NCI-H1092 (cell line): ENCODE measurements at regions not wholly inside any gene's neighbourhood (a gene's known extent, or its start where the extent isn't known, plus 50 kb on each side); places are given as distances from the start of the nearest gene placed in this dataset.

Experiments
- DNase-seq: peaks from one replicate; lab custom pipeline; 2025; lab: John Stamatoyannopoulos, UW

DNA sequence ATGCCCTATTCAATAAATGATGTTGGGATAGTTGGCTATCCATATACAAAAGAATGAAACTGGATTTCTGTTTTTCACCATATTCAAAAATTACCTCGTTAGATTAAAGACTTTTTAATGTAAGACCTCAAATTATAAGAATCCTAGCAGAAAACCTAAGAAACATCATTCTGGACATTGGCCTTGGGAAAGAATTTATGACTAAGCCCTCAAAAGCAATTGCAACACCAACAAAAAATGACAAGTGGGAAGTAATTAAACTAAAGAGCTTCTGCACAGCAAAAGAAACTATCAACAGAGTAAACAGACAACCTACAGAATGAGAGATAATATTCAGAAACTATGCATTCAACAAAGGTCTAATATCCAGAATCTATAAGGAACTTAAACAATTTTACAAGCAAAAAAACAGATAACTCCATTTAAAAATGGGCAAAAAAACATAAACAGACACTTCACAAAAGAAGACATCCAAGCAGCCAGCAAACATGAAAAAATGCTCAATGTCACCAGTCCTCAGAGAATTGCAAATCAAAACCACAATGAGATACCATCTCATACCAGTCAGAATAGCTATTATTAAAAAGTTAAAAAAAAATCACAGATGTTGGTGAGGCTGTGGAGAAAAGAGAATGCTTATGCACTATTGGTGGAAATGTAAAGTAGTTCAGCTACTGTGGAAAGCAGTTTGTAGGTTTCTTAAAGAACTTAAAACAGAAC lies 309.8 kb downstream of the AHR start:
- no peak for DNase-seq

DNA sequence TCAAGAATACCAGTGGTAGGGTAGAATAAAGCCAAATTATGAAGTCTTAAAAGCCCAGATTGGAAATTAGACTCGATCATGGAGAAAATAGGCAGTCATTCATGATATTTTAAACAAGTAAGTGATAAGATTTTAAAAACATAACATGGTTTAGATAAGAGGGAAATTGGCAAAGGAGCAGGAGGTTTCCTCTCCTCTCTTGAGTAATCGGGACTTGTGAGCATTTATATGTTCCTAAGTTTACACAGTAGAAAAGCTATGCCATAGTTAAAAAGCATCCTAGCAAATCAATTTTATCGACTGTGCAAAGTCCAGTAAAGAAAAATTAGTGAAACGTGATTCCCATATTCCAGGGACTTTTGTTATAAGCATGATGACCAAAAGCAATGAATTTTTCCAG lies 313.2 kb downstream of the AHR start:
- DNase-seq = no peak

GRCh38 chr7:17613338-17614041 lies 315.0 kb downstream of the AHR start:
- DNase-seq = no peak

- DNase-seq = no peak
Observed at GRCh38 chr7:17617380-17617779, 318.9 kb downstream of the AHR start.

DNA sequence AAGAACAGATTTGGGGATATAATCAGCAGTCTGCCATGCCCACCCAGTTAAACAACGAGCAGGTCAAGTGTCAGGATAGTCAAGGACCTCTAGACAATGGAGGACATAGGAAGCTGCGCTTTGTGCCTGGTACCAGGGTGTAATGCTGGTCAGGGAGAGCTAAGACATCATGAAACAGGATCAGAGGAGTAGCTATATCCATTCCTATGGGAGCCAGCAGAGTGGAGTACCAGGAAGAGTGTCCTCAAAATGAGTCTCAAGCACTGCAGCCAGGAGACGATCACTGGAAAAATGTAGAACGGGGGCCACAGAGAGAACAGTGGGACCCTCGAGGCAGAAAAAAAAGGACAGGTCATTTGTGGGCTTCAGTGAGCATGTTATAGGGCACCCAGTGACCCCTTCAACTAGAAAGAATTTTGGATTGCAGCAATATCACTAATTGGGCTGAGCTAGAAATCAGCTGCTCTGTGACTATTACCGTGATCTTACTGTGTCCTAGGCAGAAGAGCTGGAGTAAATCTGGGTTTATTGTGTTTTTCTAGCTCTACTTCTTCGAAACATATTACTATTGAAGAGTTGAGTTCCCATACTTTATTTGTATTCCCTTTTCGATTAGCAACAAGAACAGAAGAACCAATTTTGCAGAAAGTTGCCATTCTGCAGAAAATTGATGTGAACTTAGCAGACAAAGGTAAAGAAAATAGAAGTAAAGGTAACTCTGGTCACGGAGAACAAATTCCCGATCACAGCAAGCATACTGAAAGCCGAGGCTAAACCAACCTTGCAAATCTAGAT lies 319.6 kb downstream of the AHR start:
- DNase-seq = no peak

GRCh38 chr7:17618652-17618974 lies 320.2 kb downstream of the AHR start:
- no peak for DNase-seq

DNA sequence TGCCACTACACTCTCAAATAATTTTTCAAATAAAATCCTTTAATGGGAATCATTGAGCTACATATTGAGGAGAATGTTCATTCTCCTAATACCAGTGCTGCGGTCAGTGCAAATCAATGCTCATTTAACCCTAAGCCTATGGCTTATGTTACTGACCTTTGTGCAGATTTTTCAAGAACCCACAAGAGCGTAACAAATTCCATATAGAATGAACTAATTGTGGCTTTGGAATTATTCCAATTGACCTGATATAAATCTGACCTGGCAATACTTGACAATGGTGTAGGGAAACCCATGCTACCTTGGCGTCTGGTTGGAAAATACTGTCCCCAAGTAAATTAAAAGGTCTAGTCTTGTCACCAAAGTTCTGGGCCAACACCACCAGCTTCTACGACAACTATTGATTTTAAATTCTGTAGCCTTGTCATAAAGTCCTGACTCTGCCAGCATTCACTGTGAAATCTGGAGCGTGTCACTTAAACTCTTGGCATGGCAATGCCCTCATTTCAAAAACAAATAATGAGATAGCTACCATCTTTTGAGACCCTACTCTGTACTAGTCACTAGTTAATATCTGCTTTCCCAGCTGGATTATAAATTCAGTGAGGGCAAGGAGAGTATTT lies 320.9 kb downstream of the AHR start:
- DNase-seq = no peak

- DNase-seq = no peak
Observed at GRCh38 chr7:17620566-17620965, 319.7 kb downstream of the SNX13 start.

GRCh38 chr7:17622451-17622850 lies 317.8 kb downstream of the SNX13 start:
- no peak for DNase-seq

- no peak for DNase-seq
Observed at GRCh38 chr7:17623546-17624185, 316.6 kb downstream of the SNX13 start.

- DNase-seq = no peak
Observed at GRCh38 chr7:17624379-17624778, 315.9 kb downstream of the SNX13 start.

DNA sequence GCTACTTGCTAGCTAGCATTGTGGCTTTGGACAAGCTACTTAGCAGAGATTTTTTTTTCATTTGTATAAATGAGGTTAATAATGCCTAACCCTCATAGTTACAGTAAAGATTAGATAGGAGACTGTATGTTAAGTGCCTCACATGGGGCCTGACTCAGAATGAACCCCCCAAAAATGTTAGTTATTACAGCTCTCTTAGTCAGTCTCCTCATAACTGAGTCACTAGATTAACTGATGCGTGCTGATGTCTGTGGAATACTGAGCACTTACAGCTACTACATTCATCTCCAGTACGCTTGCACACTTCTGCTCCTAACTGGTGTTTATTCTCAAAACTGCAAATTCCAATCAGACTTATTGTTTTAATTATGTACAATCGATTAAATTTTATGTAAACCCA lies 315.3 kb downstream of the SNX13 start:
- no peak for DNase-seq

DNA sequence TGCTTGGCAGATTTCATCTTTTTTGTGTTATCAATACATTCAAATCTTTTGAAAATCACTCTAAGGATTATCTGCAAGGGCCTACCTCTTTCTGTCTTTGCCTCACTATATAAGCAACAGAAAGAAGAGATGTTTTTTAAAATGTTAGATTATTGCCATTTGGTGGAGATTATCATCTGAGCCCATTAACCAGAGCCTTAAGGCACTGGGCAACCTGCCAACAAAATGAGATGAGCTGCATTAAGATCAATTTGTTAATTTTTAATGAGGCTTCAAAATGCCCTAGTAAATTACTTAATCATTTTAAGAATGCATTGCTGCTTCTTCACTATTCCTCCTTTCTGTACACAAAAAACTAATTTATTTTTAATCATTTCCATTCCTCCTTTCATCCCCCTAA lies 314.1 kb downstream of the SNX13 start:
- no peak for DNase-seq

DNA sequence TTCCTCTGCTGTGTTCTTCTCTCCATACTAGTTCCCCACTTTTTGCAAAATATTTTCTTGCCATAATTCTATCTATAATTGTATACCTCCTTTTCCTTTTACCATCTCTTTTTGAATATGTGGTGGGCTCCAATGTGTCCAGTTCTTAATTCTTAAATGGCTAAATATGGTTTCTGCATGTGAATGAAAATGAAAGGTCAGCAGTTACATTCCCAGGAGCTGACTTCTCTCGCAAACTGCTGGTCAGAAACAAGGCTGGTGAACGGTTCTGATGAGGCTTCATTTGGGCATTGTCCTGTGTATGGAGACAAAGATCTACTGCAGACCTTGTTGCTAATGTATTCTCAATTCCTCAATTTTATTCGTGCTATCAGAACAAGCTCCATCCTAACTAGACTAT lies 309.2 kb downstream of the SNX13 start:
- no peak for DNase-seq

GRCh38 chr7:17632384-17632783 lies 307.9 kb downstream of the SNX13 start:
- DNase-seq = no peak

GRCh38 chr7:17633067-17633466 lies 307.2 kb downstream of the SNX13 start:
- DNase-seq = no peak

GRCh38 chr7:17638727-17639126 lies 301.6 kb downstream of the SNX13 start:
- no peak for DNase-seq

GRCh38 chr7:17640730-17641377 lies 299.4 kb downstream of the SNX13 start:
- no peak for DNase-seq

DNA sequence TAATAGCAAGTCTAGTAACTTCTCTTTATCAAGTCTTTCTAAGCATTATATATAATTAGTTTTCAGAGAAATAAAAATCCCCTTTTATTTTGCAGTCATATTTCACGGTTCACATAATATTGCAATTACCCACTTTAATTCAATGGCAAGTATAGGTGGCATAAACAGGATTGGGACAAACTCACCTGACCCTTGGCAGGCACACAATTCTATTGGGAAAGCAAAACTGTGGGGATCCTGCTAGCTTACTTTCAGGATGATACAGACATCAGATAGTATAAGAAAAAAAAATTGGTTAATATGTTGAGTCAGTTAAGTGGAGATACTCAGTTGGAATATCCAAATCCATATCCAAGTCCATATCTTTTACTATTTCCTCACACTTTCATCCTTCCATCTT lies 294.8 kb downstream of the SNX13 start:
- no peak for DNase-seq

GRCh38 chr7:17646253-17646956 lies 293.9 kb downstream of the SNX13 start:
- DNase-seq = no peak

DNA sequence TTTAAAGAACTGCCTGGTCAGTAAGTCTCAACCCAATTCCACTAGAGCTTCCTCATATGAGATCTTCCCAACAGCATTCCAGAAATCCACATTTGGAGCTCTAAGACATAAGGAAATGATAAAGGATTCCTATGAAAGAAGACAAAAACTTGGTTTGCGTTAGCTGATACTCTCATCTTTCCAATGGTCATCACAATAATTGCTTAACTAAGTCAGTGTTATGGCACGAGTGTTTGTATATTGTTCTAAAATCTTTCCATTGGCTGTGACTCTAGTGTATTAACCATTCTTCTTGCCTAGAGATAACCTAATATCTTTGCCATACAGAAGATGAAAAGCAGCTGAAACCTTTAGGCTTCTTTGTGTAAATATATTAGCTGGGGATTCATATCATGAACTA lies 289.0 kb downstream of the SNX13 start:
- DNase-seq = no peak
